ENCODE measurements at regions not wholly inside any gene's neighbourhood (a gene's known extent, or its start where the extent isn't known, plus 50 kb on each side); places are given as distances from the start of the nearest gene placed in this dataset.

- TF ChIP-seq CTCF (IDR thresholded peaks at IDR 0.05; ENCODE audit: insufficient read depth, low read depth, low read length): no peak
- DNase-seq (ENCODE audit: low read depth): no peak
- Histone ChIP-seq H3K4me3 (ENCODE audit: low read depth, low read length) (no peak overlapping the region), H3K27me3 (ENCODE audit: control insufficient read depth, insufficient read depth, low read length) (no peaks in the 10 kb centered on the region), H3K36me3 (ENCODE audit: control insufficient read depth, insufficient read depth, low read length) (no peaks in the 10 kb centered on the region)
- ChIA-PET POLR2A (no interaction called here), CTCF (no interaction called here)
Measured at GRCh38 chrX:26581091-26581490, 365.1 kb downstream of the MAGEB5 start.

GRCh38 chrX:26580021-26580420 is 364.1 kb downstream of the MAGEB5 start:
- H3K4me3 ChIP-seq (ENCODE audit: low read depth, low read length): no peak overlapping the region
- H3K27me3 ChIP-seq (ENCODE audit: control insufficient read depth, insufficient read depth, low read length): no peaks in the 10 kb centered on the region
- ChIA-PET POLR2A (no interaction called here), CTCF (no interaction called here)
- H3K36me3 ChIP-seq (ENCODE audit: control insufficient read depth, insufficient read depth, low read length): no peaks in the 10 kb centered on the region
- no peak for DNase-seq (ENCODE audit: low read depth)
- no peak for TF ChIP-seq CTCF (IDR thresholded peaks at IDR 0.05; ENCODE audit: insufficient read depth, low read depth, low read length)

GRCh38 chrX:26574234-26574633 is 358.3 kb downstream of the MAGEB5 start:
- no peak overlapping the region for H3K4me3 ChIP-seq (ENCODE audit: low read depth, low read length)
- DNase-seq (ENCODE audit: low read depth): no peak
- ChIA-PET CTCF (no interaction called here), POLR2A (no interaction called here)
- H3K27me3 ChIP-seq (ENCODE audit: control insufficient read depth, insufficient read depth, low read length): no peaks in the 10 kb centered on the region
- no peak for TF ChIP-seq CTCF (IDR thresholded peaks at IDR 0.05; ENCODE audit: insufficient read depth, low read depth, low read length)
- no peaks in the 10 kb centered on the region for H3K36me3 ChIP-seq (ENCODE audit: control insufficient read depth, insufficient read depth, low read length)

DNA sequence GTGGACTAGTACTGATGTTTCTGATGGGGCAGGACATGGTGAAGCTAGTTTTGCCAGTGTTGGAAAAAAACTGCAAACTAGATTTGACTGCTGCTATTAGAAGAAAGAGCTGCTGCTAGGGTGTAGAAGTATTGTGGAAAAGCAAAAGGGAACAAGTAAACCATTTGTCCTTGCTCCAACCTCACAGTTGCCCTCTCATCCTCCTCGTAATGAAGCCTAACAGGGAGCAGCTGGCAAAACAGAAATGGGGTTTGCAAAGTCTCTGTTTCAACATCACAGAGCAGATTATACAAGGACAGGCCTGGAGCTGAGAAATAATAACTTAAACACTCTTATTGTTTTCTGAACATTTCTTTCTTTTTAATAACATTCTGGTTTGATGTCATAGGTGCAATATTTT is 346.2 kb downstream of the MAGEB5 start:
- ChIA-PET CTCF (no interaction called here), POLR2A (no interaction called here)
- Histone ChIP-seq H3K4me3 (ENCODE audit: low read depth, low read length) (no peak overlapping the region), H3K36me3 (ENCODE audit: control insufficient read depth, insufficient read depth, low read length) (no peaks in the 10 kb centered on the region), H3K27me3 (ENCODE audit: control insufficient read depth, insufficient read depth, low read length) (no peaks in the 10 kb centered on the region)
- no peak for DNase-seq (ENCODE audit: low read depth)
- TF ChIP-seq CTCF (IDR thresholded peaks at IDR 0.05; ENCODE audit: insufficient read depth, low read depth, low read length): no peak

DNA sequence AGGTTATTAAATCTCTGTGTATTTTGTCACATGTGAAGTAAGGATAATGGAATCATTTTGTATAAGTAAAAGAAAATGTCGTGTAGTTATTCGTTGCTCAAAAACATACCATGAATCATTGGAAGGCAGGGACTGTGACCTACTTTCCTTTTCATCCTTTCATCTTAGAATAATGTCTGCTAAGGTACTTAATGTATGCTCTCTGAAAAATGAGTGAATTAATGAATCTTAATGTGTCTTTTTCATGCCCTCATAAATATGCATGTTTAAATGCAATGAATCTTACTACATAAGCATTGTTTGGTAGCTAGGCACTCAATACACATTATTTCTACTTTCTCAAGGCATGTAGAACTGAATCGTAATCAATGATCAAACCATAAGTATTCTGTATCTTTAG is 343.9 kb downstream of the MAGEB5 start:
- Histone ChIP-seq H3K27me3 (ENCODE audit: control insufficient read depth, insufficient read depth, low read length) (no peaks in the 10 kb centered on the region), H3K36me3 (ENCODE audit: control insufficient read depth, insufficient read depth, low read length) (no peaks in the 10 kb centered on the region), H3K4me3 (ENCODE audit: low read depth, low read length) (no peak overlapping the region)
- ChIA-PET POLR2A (no interaction called here), CTCF (no interaction called here)
- TF ChIP-seq CTCF (IDR thresholded peaks at IDR 0.05; ENCODE audit: insufficient read depth, low read depth, low read length): no peak
- DNase-seq (ENCODE audit: low read depth): no peak

All from BJ (cell line).